PC-9 (cell line): ENCODE measurements at regions not wholly inside any gene's neighbourhood (a gene's known extent, or its start where the extent isn't known, plus 50 kb on each side); places are given as distances from the start of the nearest gene placed in this dataset.

ENCODE experiments used
- BruUV-seq: library from RNA; stranded (reverse); fragments of 400-500 nt; replicated peaks from 2 replicates; lab custom pipeline; 2021; lab: Mats Ljungman, UMichigan
- CTCF ChIA-PET: fragments of 300-600 bp; sonication (Branson Sonifier 250); formaldehyde crosslinking; loops from one replicate; lab custom pipeline; 2022; ENCODE audit warnings: antibody characterized with exemption; lab: Charles Lee
- POLR2A ChIA-PET: fragments of 300-600 bp; sonication (Branson Sonifier 250); formaldehyde crosslinking; loops from one replicate; lab custom pipeline; 2022; ENCODE audit warnings: antibody characterized with exemption; ENCODE audit not compliant: unreplicated experiment; lab: Charles Lee
- DNase-seq, 2 experiments: peaks; one replicate each; pipeline versions ENCODE4 v3.0.0 to v3.0.0-alpha.2; 2015 to 2022; ENCODE audit warnings: mixed read lengths in 1 of 2
- H2AFZ ChIP-seq: fragments of 200-600 bp; sonication (generic); 2 replicates; pipeline ENCODE4 v1.8.1; 2017; ENCODE audit warnings: antibody characterized with exemption
- H3F3A ChIP-seq: fragments of 200-600 bp; sonication (generic); 2 replicates; pipeline ENCODE4 v1.8.1; 2017; ENCODE audit warnings: antibody characterized with exemption, mild to moderate bottlenecking, low read depth; ENCODE audit not compliant: insufficient read depth
- H3K27ac ChIP-seq: fragments of 200-600 bp; sonication (generic); 2 replicates; pipeline ENCODE4 v1.6.1; 2016; ENCODE audit warnings: mixed run types
- H3K27me3 ChIP-seq: fragments of 200-600 bp; sonication (generic); 2 replicates; pipeline ENCODE4 v1.6.1; 2016; ENCODE audit warnings: low read depth, mixed run types; ENCODE audit not compliant: insufficient read depth
- H3K36me3 ChIP-seq: fragments of 200-600 bp; sonication (generic); 2 replicates; pipeline ENCODE4 v1.6.1; 2016; ENCODE audit warnings: low read depth, mixed run types
- H3K4me1 ChIP-seq: fragments of 200-600 bp; sonication (generic); replicated peaks from 2 replicates; pipeline ENCODE4 v1.6.1; 2016; ENCODE audit warnings: mixed run types; ENCODE audit not compliant: insufficient read depth
- H3K4me2 ChIP-seq: fragments of 200-600 bp; sonication (generic); 2 replicates; pipeline ENCODE4 v1.6.1; 2017; ENCODE audit warnings: mixed run types
- H3K4me3 ChIP-seq: fragments of 200-600 bp; sonication (generic); 2 replicates; pipeline ENCODE4 v1.6.1; 2016; ENCODE audit warnings: mixed run types
- H3K79me2 ChIP-seq: fragments of 200-600 bp; sonication (generic); 2 replicates; pipeline ENCODE4 v1.6.1; 2017; ENCODE audit warnings: low read depth, mixed run types
- H3K9me2 ChIP-seq: fragments of 200-600 bp; sonication (generic); 2 replicates; pipeline ENCODE4 v1.8.1; 2017; ENCODE audit warnings: mild to moderate bottlenecking; ENCODE audit not compliant: insufficient read depth
- H3K9me3 ChIP-seq: fragments of 200-600 bp; sonication (generic); 2 replicates; pipeline ENCODE4 v1.8.1; 2016; ENCODE audit warnings: low read depth; ENCODE audit not compliant: insufficient read depth
- H4K20me1 ChIP-seq: fragments of 200-600 bp; sonication (generic); 2 replicates; pipeline ENCODE4 v1.8.1; 2017; ENCODE audit not compliant: insufficient read depth
- CTCF ChIP-seq: fragments of 200-600 bp; sonication (generic); conservative IDR thresholded peaks from 2 replicates; pipeline ENCODE4 v1.6.1; 2017; ENCODE audit warnings: mixed run types, antibody characterized with exemption, mild to moderate bottlenecking, moderate library complexity
- EZH2 ChIP-seq: fragments of 200-600 bp; sonication (generic); IDR thresholded peaks from 2 replicates; pipeline ENCODE4 v1.8.0; 2017; ENCODE audit warnings: antibody characterized with exemption, low read depth
- intact Hi-C: fragments of 100-400 bp; cut with micrococcal nuclease; formaldehyde crosslinking; loops from one replicate; pipeline ENCODE4 v1.10.0; 2022; ENCODE audit not compliant: unreplicated experiment

GRCh38 chr2:167480986-167481309, 592.7 kb downstream of the XIRP2 start:
- ChIA-PET CTCF (no interaction called here), POLR2A (no interaction called here)
- no peaks in the 10 kb centered on the region for H3K36me3 ChIP-seq
- DNase-seq = no peak
- H3K9me3 ChIP-seq = no peaks in the 10 kb centered on the region
- H3K27me3 ChIP-seq = no peaks in the 10 kb centered on the region
- no peaks in the 10 kb centered on the region for H3K9me2 ChIP-seq
- TF ChIP-seq CTCF = no peak
- TF ChIP-seq EZH2 = no peak
- H2AFZ ChIP-seq = no peak overlapping the region
- no peak overlapping the region for H3K4me2 ChIP-seq
- H3K4me1 ChIP-seq = no peaks in the 10 kb centered on the region
- intact Hi-C loops = no loop called here
- H3K4me3 ChIP-seq = no peak overlapping the region
- BruUV-seq = no TSS peak
- no peaks in the 10 kb centered on the region for H3F3A ChIP-seq
- no peaks in the 10 kb centered on the region for H3K79me2 ChIP-seq
- H4K20me1 ChIP-seq = no peaks in the 10 kb centered on the region
- no peak overlapping the region for H3K27ac ChIP-seq

DNA sequence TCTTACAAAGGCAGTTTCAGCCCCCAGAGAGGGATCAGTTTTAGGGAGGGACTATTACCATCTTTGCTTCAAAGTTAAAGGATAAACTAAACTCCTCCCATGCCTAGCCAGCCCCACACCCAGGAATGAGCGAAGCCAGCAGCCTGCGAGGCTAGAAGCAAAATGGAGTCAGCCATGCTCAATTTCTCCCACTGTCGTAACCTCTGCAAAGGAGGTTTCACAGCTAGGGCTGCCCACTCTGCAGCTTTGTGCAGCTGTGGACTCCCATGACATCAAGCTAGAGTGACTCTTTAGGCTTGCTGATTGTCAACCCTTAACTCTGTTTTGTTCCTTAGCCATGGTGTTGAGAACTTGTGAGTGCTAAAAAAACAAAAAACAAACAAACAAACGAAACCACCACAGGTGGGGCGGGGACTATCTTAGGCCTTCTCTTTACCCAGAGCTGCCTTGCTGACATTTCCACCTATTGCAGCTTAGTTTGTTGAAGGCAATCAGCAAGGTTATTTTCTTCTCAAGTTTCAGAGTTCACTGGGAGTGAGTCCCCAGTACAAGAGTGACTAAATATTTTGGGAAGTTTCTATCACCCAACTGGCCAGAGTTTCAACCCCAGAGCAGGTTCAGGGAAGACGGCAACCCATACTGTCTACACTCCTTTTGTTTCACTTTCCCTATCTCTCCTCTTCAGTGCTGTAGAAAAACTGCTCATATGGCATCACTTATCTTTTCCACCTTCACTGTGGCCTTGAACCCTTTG, 592.1 kb downstream of the XIRP2 start:
- no peaks in the 10 kb centered on the region for H3K9me2 ChIP-seq
- ChIA-PET POLR2A (no interaction called here), CTCF (interaction anchor here (0.5 kb wide), 1 partner anchor 1584 kb away, joined by 9 read pairs; no protein-coding TSS in a partner anchor)
- no peak overlapping the region for H3K27ac ChIP-seq
- no peak overlapping the region for H2AFZ ChIP-seq
- no peak overlapping the region for H3K4me3 ChIP-seq
- H3K4me2 ChIP-seq = no peak overlapping the region
- no peaks in the 10 kb centered on the region for H4K20me1 ChIP-seq
- H3K9me3 ChIP-seq = no peaks in the 10 kb centered on the region
- H3K79me2 ChIP-seq = no peaks in the 10 kb centered on the region
- no peak for TF ChIP-seq CTCF
- no peak for TF ChIP-seq EZH2
- no peaks in the 10 kb centered on the region for H3K27me3 ChIP-seq
- intact Hi-C loops = no loop called here
- no peaks in the 10 kb centered on the region for H3K4me1 ChIP-seq
- no TSS peak for BruUV-seq
- no peaks in the 10 kb centered on the region for H3K36me3 ChIP-seq
- DNase-seq = no peak
- no peaks in the 10 kb centered on the region for H3F3A ChIP-seq

DNA sequence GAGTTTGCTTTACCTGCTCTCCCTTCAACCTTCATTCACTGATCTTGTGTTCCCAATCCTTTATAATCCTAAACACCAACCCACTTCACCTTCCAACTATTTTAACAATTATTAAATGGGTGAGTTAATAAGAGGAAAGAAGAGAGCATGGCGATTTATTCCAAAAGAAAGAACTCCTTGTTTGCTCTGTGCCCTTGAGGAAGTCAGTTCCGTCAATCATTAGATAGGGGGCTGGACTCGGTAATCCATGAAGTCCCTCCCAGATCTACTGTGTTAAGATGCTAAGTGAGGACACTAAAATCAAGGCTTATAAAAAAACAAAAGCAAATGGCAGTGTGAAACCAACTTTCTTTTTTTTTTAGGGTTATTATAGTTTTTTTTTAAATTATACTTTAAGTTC, 589.9 kb downstream of the XIRP2 start:
- Histone ChIP-seq H3K4me1 (no peaks in the 10 kb centered on the region), H3K36me3 (no peaks in the 10 kb centered on the region), H3F3A (no peaks in the 10 kb centered on the region), H3K79me2 (no peaks in the 10 kb centered on the region), H3K4me3 (no peak overlapping the region), H3K9me3 (no peaks in the 10 kb centered on the region), H3K27me3 (no peaks in the 10 kb centered on the region), H3K4me2 (no peak overlapping the region), H4K20me1 (no peaks in the 10 kb centered on the region), H2AFZ (no peak overlapping the region), H3K9me2 (no peaks in the 10 kb centered on the region), H3K27ac (no peak overlapping the region)
- DNase-seq = no peak
- BruUV-seq = no TSS peak
- TF ChIP-seq CTCF (no peak), EZH2 (no peak)
- POLR2A ChIA-PET = no interaction called here
- intact Hi-C loops = no loop called here
- CTCF ChIA-PET = interaction anchor here (0.6 kb wide), 1 partner anchor 270 kb away, joined by 3 read pairs; no protein-coding TSS in a partner anchor
